ENCODE measurements at regions not wholly inside any gene's neighbourhood (a gene's known extent, or its start where the extent isn't known, plus 50 kb on each side); places are given as distances from the start of the nearest gene placed in this dataset.

DNA sequence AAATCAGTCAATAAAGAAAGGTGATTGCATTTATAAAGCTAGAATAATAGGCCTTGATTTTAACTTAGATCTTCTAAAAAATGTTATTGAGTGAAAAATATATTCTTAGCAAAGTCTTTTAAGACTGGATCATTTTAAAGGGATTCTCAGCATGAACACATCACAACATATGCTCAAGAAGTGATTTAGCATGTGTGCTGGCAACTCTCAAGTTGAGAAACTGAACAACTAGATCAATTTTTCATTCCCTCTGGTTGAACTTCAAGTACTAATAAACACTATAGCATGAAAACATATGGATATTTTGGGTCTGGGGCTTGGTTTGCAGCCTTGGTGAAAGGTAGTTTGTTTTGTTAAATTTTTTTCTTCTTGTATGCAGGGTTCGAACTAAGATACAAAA lies 107.8 kb upstream of the PNPT1 start:
- H3K27me3 ChIP-seq (ENCODE audit: control insufficient read depth in 2 of 2, insufficient read depth in 2 of 2, low read length in 2 of 2): no peaks in the 10 kb centered on the region
- BruUV-seq (replicated peaks): no TSS peak
- no peaks in the 10 kb centered on the region for H3K36me3 ChIP-seq (ENCODE audit: control insufficient read depth, insufficient read depth, low read length)
- FAIRE-seq (no peak), ATAC-seq (no peak), DNase-seq (ENCODE audit: extremely low read depth in 1 of 4, low spot score in 3 of 4) (no peak)
- H4K20me1 ChIP-seq (replicated peaks; ENCODE audit: control insufficient read depth, insufficient read depth, low read length): no peaks in the 10 kb centered on the region
- TF ChIP-seq U2AF2 (optimal IDR thresholded peaks at IDR 0.05; ENCODE audit: low read depth, low read length): no peak
- TF ChIP-seq PTBP1 (IDR thresholded peaks at IDR 0.05; ENCODE audit: low read depth, low read length): no peak
- no peak for TF ChIP-seq DACH1 (IDR thresholded peaks at IDR 0.05; ENCODE audit: partially characterized antibody)
- TF ChIP-seq TARDBP (IDR thresholded peaks at IDR 0.05): no peak
- no peak for TF ChIP-seq HMGN3 (IDR thresholded peaks at IDR 0.05; ENCODE audit: borderline replicate concordance, extremely low read depth, insufficient read length, low read depth, low read length)
- TF ChIP-seq SMARCA4 (IDR thresholded peaks at IDR 0.05): no peak
- TF ChIP-seq, protein P1, sequence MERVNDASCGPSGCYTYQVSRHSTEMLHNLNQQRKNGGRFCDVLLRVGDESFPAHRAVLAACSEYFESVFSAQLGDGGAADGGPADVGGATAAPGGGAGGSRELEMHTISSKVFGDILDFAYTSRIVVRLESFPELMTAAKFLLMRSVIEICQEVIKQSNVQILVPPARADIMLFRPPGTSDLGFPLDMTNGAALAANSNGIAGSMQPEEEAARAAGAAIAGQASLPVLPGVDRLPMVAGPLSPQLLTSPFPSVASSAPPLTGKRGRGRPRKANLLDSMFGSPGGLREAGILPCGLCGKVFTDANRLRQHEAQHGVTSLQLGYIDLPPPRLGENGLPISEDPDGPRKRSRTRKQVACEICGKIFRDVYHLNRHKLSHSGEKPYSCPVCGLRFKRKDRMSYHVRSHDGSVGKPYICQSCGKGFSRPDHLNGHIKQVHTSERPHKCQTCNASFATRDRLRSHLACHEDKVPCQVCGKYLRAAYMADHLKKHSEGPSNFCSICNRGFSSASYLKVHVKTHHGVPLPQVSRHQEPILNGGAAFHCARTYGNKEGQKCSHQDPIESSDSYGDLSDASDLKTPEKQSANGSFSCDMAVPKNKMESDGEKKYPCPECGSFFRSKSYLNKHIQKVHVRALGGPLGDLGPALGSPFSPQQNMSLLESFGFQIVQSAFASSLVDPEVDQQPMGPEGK (CRISPR knock-in tag; IDR thresholded peaks at IDR 0.05; ENCODE audit: borderline replicate concordance): no peak
- no peak for TF ChIP-seq ZNF197 (CRISPR knock-in tag; IDR thresholded peaks at IDR 0.05; ENCODE audit: low read depth)
- TF ChIP-seq FOSL1 (tag; conservative IDR thresholded peaks at IDR 0.05): no peak
- TF ChIP-seq, protein P2, sequence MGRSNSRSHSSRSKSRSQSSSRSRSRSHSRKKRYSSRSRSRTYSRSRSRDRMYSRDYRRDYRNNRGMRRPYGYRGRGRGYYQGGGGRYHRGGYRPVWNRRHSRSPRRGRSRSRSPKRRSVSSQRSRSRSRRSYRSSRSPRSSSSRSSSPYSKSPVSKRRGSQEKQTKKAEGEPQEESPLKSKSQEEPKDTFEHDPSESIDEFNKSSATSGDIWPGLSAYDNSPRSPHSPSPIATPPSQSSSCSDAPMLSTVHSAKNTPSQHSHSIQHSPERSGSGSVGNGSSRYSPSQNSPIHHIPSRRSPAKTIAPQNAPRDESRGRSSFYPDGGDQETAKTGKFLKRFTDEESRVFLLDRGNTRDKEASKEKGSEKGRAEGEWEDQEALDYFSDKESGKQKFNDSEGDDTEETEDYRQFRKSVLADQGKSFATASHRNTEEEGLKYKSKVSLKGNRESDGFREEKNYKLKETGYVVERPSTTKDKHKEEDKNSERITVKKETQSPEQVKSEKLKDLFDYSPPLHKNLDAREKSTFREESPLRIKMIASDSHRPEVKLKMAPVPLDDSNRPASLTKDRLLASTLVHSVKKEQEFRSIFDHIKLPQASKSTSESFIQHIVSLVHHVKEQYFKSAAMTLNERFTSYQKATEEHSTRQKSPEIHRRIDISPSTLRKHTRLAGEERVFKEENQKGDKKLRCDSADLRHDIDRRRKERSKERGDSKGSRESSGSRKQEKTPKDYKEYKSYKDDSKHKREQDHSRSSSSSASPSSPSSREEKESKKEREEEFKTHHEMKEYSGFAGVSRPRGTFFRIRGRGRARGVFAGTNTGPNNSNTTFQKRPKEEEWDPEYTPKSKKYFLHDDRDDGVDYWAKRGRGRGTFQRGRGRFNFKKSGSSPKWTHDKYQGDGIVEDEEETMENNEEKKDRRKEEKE (IDR thresholded peaks at IDR 0.05; ENCODE audit: borderline replicate concordance in 1 of 2, control insufficient read depth in 1 of 2, low read depth in 2 of 2, low read length in 1 of 2): no peak
- TF ChIP-seq ETV5 (CRISPR knock-in tag; IDR thresholded peaks at IDR 0.05; ENCODE audit: low read depth): no peak
- no peak for TF ChIP-seq HNRNPLL (IDR thresholded peaks at IDR 0.05; ENCODE audit: low read depth, low read length, poor library complexity, severe bottlenecking)
- no peak for TF ChIP-seq RB1 (IDR thresholded peaks at IDR 0.05; ENCODE audit: low read depth)
- TF ChIP-seq, protein P3, sequence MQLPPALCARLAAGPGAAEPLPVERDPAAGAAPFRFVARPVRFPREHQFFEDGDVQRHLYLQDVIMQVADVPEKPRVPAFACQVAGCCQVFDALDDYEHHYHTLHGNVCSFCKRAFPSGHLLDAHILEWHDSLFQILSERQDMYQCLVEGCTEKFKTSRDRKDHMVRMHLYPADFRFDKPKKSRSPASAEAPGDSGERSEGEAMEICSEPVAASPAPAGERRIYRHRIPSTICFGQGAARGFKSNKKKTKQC (CRISPR knock-in tag; IDR thresholded peaks at IDR 0.05): no peak
- no peak overlapping the region for H3K4me2 ChIP-seq (ENCODE audit: insufficient read depth, low read length)
- intact Hi-C loops (cut with micrococcal nuclease) (no loop called here), in situ Hi-C loops (cut with MboI) (no loop called here)
- H3K9ac ChIP-seq (ENCODE audit: insufficient read depth in 1 of 2, low read depth in 2 of 2, low read length in 2 of 2): no peak overlapping the region
- H3K9me3 ChIP-seq (replicated peaks; ENCODE audit: control insufficient read depth, insufficient read depth, low read depth, low read length): no peaks in the 10 kb centered on the region
- no peak overlapping the region for H3K4me3 ChIP-seq
- ChIA-PET CTCF (ENCODE audit: low intra/inter-chr PET ratio) (no interaction called here), POLR2A (no interaction called here)
- H3K4me1 ChIP-seq (replicated peaks in 1 of 2; ENCODE audit: control insufficient read depth in 2 of 2, insufficient read depth in 2 of 2, low read length in 2 of 2): no peaks in the 10 kb centered on the region
- H3K9me1 ChIP-seq (ENCODE audit: control insufficient read depth, insufficient read depth, low read length): no peaks in the 10 kb centered on the region
- 0% methylated on average over 1 of the region's 1 CpG for WGBS (ENCODE audit: insufficient coverage, low coverage, missing lambda C conversion rate)
- H3K79me2 ChIP-seq (ENCODE audit: control insufficient read depth, insufficient read depth, low read length): no peaks in the 10 kb centered on the region
- H3K27ac ChIP-seq (ENCODE audit: extremely low read depth, low read depth, low read length): no peak overlapping the region
- H2AFZ ChIP-seq (ENCODE audit: low read depth, low read length): no peak overlapping the region
